HepG2 (cell line): ENCODE measurements at regions not wholly inside any gene's neighbourhood (a gene's known extent, or its start where the extent isn't known, plus 50 kb on each side); places are given as distances from the start of the nearest gene placed in this dataset.

Experiments used
- ATAC-seq: fragments of 200-7000 bp; cut with Tn5 transposase; 3 replicates; pipeline ENCODE4 v1.9.1; 2020; ENCODE audit warnings: mild to moderate bottlenecking, moderate library complexity
- BruUV-seq: library from RNA; stranded (reverse); fragments of 400-500 nt; replicated peaks from 2 replicates; lab custom pipeline; 2021; lab: Mats Ljungman, UMichigan
- CTCF ChIA-PET: fragments of 300-600 bp; formaldehyde crosslinking; extraction: SDS; loops from one replicate; lab custom pipeline; 2021; ENCODE audit warnings: low total read pairs, inconsistent platforms, low intra/inter-chr PET ratio; lab: Yijun Ruan, JAX
- POLR2A ChIA-PET: fragments of 350-600 bp; sonication (Branson Sonifier 250); formaldehyde crosslinking; loops from one replicate; lab custom pipeline; 2020; ENCODE audit warnings: antibody characterized with exemption, inconsistent platforms; lab: Yijun Ruan, JAX
- DNase-seq: peaks from one replicate; pipeline ENCODE4 v3.0.0-alpha.2; 2015; ENCODE audit warnings: low spot score
- FAIRE-seq: peaks from 3 replicates; lab custom pipeline; 2011; peaks lifted over from hg19 to GRCh38; lab: Jason Lieb, UNC
- H2AFZ ChIP-seq: one replicate; pipeline ENCODE4 v1.6.1; 2011; ENCODE audit warnings: low read length, inconsistent platforms
- H3K27ac ChIP-seq: fragments of 300-600 bp; 3 replicates; pipeline ENCODE4 v1.8.0; 2011; ENCODE audit warnings: mixed run types, mild to moderate bottlenecking, mixed read lengths, low read length, inconsistent platforms; ENCODE audit not compliant: insufficient read depth; ENCODE audit errors: extremely low read length
- H3K27me3 ChIP-seq, 2 experiments: fragments of 200-600 bp in 1 of 2; 2 replicates in 1 of 2; 3 replicates in 1 of 2; pipeline versions ENCODE4 v1.6.0 to v1.8.0; 2011; ENCODE audit warnings: low read length in 2 of 2, mild to moderate bottlenecking in 2 of 2, moderate library complexity in 2 of 2, inconsistent platforms in 1 of 2; ENCODE audit not compliant: insufficient read depth in 2 of 2, control insufficient read depth in 1 of 2
- H3K36me3 ChIP-seq, 2 experiments: fragments of 200-600 bp in 1 of 2; replicated peaks in 1 of 2; 2 replicates in 1 of 2; 3 replicates in 1 of 2; pipeline versions ENCODE4 v1.5.1 to v1.8.0; 2011; ENCODE audit warnings: low read length in 2 of 2, inconsistent platforms in 1 of 2; ENCODE audit not compliant: insufficient read depth in 2 of 2, control insufficient read depth in 1 of 2
- H3K4me1 ChIP-seq: 2 replicates; pipeline ENCODE4 v1.5.1; 2012; ENCODE audit warnings: low read length, inconsistent platforms; ENCODE audit not compliant: insufficient read depth
- H3K4me2 ChIP-seq: 2 replicates; pipeline ENCODE4 v1.6.0; 2011; ENCODE audit warnings: low read depth, low read length, inconsistent platforms
- H3K4me3 ChIP-seq, 3 experiments: fragments of 200-600 bp in 1 of 3; sonication (generic), shearing (Covaris generic) in 1 of 3; replicated peaks in 1 of 3; 2 replicates each; pipeline ENCODE4 v1.5.1; 2011 to 2016; ENCODE audit warnings: low read length in 3 of 3, inconsistent platforms in 2 of 3, low read depth in 2 of 3, mild to moderate bottlenecking in 2 of 3, control low read depth in 1 of 3, mixed read lengths in 1 of 3; ENCODE audit not compliant: insufficient read depth in 1 of 3
- H3K79me2 ChIP-seq: one replicate; pipeline ENCODE4 v1.6.1; 2011; ENCODE audit warnings: low read length, inconsistent platforms; ENCODE audit not compliant: insufficient read depth
- H3K9ac ChIP-seq: 2 replicates; pipeline ENCODE4 v1.6.0; 2011; ENCODE audit warnings: mild to moderate bottlenecking, low read depth, low read length, inconsistent platforms; ENCODE audit not compliant: insufficient read depth
- H3K9me3 ChIP-seq: 2 replicates; pipeline ENCODE4 v1.5.1; 2012; ENCODE audit warnings: mild to moderate bottlenecking, low read length
- H4K20me1 ChIP-seq: 2 replicates; pipeline ENCODE4 v1.6.0; 2011; ENCODE audit warnings: inconsistent platforms, mild to moderate bottlenecking, low read length, moderate library complexity; ENCODE audit not compliant: insufficient read depth
- AHR ChIP-seq: IDR thresholded peaks from 2 replicates; pipeline ENCODE4 v1.6.1; 2018; ENCODE audit warnings: missing genetic modification reagents, missing compliant biosample characterization
- BHLHE40 ChIP-seq: IDR thresholded peaks from 2 replicates; pipeline ENCODE4 v1.6.1; 2011; ENCODE audit warnings: low read length, improper control_type of control experiment
- CENPBD1 ChIP-seq: sonication (generic); formaldehyde crosslinking; IDR thresholded peaks from 2 replicates; pipeline ENCODE4 v1.8.0; 2022; ENCODE audit warnings: missing genetic modification reagents, low read depth, mild to moderate bottlenecking, borderline replicate concordance
- GATAD2A ChIP-seq: IDR thresholded peaks from 2 replicates; pipeline ENCODE4 v1.6.1; 2016
- HOMEZ ChIP-seq: IDR thresholded peaks from 2 replicates; pipeline ENCODE4 v1.6.1; 2016; ENCODE audit warnings: low read depth
- MAFK ChIP-seq, 2 experiments: IDR thresholded peaks in 1 of 2; conservative IDR thresholded peaks in 1 of 2; 2 replicates each; pipeline ENCODE4 v1.6.1; 2011; ENCODE audit warnings: improper control_type of control experiment in 2 of 2, low read length in 2 of 2
- MEIS2 ChIP-seq: sonication (generic); formaldehyde crosslinking; IDR thresholded peaks from 2 replicates; pipeline ENCODE4 v1.9.0; 2021; ENCODE audit warnings: mild to moderate bottlenecking, missing genetic modification reagents
- MZF1 ChIP-seq: sonication (generic); formaldehyde crosslinking; IDR thresholded peaks from 2 replicates; pipeline ENCODE4 v1.8.1; 2023; ENCODE audit warnings: mild to moderate bottlenecking, missing genetic modification reagents, borderline replicate concordance
- NR2F6 ChIP-seq, 2 experiments: IDR thresholded peaks; 2 replicates each; pipeline ENCODE4 v1.6.1; 2016; ENCODE audit warnings: antibody characterized with exemption in 1 of 2, mild to moderate bottlenecking in 1 of 2
- NR3C1 ChIP-seq: sonication (generic); formaldehyde crosslinking; IDR thresholded peaks from 2 replicates; pipeline ENCODE4 v1.4.0; 2020; ENCODE audit warnings: missing genetic modification reagents
- PCBP1 ChIP-seq: fragments of 200-400 bp; formaldehyde crosslinking; IDR thresholded peaks from 2 replicates; pipeline ENCODE4 v1.6.1; 2017; ENCODE audit warnings: mild to moderate bottlenecking, low read depth, low read length, borderline replicate concordance
- RBM22 ChIP-seq: fragments of 200-400 bp; formaldehyde crosslinking; optimal IDR thresholded peaks from 2 replicates; pipeline ENCODE3; 2017; ENCODE audit warnings: mild to moderate bottlenecking, low read length, moderate library complexity
- STAT5B ChIP-seq: sonication (generic); formaldehyde crosslinking; IDR thresholded peaks from 2 replicates; pipeline ENCODE4 v1.4.0; 2020; ENCODE audit warnings: missing genetic modification reagents
- TCF7 ChIP-seq: sonication (generic); IDR thresholded peaks from 2 replicates; pipeline ENCODE4 v1.6.1; 2016; ENCODE audit warnings: antibody characterized with exemption, low read depth
- TEAD3 ChIP-seq: optimal IDR thresholded peaks from 2 replicates; pipeline ENCODE3; 2016; ENCODE audit warnings: borderline replicate concordance
- TOE1 ChIP-seq: sonication (generic); formaldehyde crosslinking; IDR thresholded peaks from 2 replicates; pipeline ENCODE4 v1.4.0; 2020; ENCODE audit warnings: mild to moderate bottlenecking, missing genetic modification reagents
- TRIM24 ChIP-seq: sonication (generic); formaldehyde crosslinking; IDR thresholded peaks from 2 replicates; pipeline ENCODE4 v1.8.0; 2022; ENCODE audit warnings: mild to moderate bottlenecking, missing genetic modification reagents
- ZFP90 ChIP-seq: sonication (generic); formaldehyde crosslinking; IDR thresholded peaks from 2 replicates; pipeline ENCODE4 v1.8.0; 2022; ENCODE audit warnings: missing genetic modification reagents, mild to moderate bottlenecking, inconsistent platforms, borderline replicate concordance
- ZNF230 ChIP-seq: sonication (generic); formaldehyde crosslinking; IDR thresholded peaks from 2 replicates; pipeline ENCODE4 v1.4.0; 2020; ENCODE audit warnings: mild to moderate bottlenecking, missing genetic modification reagents
- ZNF724P ChIP-seq: sonication (generic); formaldehyde crosslinking; IDR thresholded peaks from 2 replicates; pipeline ENCODE4 v1.8.0; 2022; ENCODE audit warnings: missing genetic modification reagents, borderline replicate concordance
- ZNF749 ChIP-seq: sonication (generic); formaldehyde crosslinking; IDR thresholded peaks from 2 replicates; pipeline ENCODE4 v1.8.0; 2022; ENCODE audit warnings: mild to moderate bottlenecking, missing genetic modification reagents, moderate library complexity, borderline replicate concordance
- ZNF780A ChIP-seq: sonication (generic); formaldehyde crosslinking; IDR thresholded peaks from 2 replicates; pipeline ENCODE4 v1.8.0; 2022; ENCODE audit warnings: mild to moderate bottlenecking, missing genetic modification reagents, moderate library complexity
- ZNF790 ChIP-seq: sonication (generic); formaldehyde crosslinking; IDR thresholded peaks from 2 replicates; pipeline ENCODE4 v1.8.0; 2022; ENCODE audit warnings: missing genetic modification reagents, mild to moderate bottlenecking, borderline replicate concordance
- in situ Hi-C: cut with HindIII; loops from 2 replicates; pipeline ENCODE4 v1.10.0; 2017; ENCODE audit warnings: low pct_unique_long_range_greater_than_20kb; ENCODE audit not compliant: extremely low pct_ligation_motif_present
- intact Hi-C: fragments of 100-400 bp; cut with micrococcal nuclease; formaldehyde crosslinking; loops from one replicate; pipeline ENCODE4 v1.10.0; 2022; ENCODE audit not compliant: unreplicated experiment

GRCh38 chr5:89208392-89208791, 325.4 kb upstream of the MEF2C start (continued):
- TF ChIP-seq GATAD2A (CRISPR knock-in tag) (no peak), ZNF780A (CRISPR knock-in tag) (no peak), TRIM24 (CRISPR knock-in tag) (no peak), MZF1 (CRISPR knock-in tag) (no peak)

GRCh38 chr5:89204756-89205155, 321.8 kb upstream of the MEF2C start:
- ATAC-seq (no peak), DNase-seq (no peak), FAIRE-seq (no peak)
- Histone ChIP-seq H3K9ac (no peak overlapping the region), H2AFZ (no peak overlapping the region), H3K36me3 (no peaks in the 10 kb centered on the region), H3K9me3 (peaks cover 17% of the 10 kb centered on the region), H3K4me1 (no peaks in the 10 kb centered on the region), H3K79me2 (no peaks in the 10 kb centered on the region), H3K27me3 (no peaks in the 10 kb centered on the region), H4K20me1 (no peaks in the 10 kb centered on the region), H3K4me2 (no peak overlapping the region), H3K27ac (no peak overlapping the region), H3K4me3 (no peak overlapping the region)
- TF ChIP-seq ZNF749 (CRISPR knock-in tag) (no peak), TOE1 (CRISPR knock-in tag) (no peak), STAT5B (no peak), MEIS2 (CRISPR knock-in tag) (no peak), RBM22 (no peak), ZNF790 (CRISPR knock-in tag) (no peak), TCF7 (no peak), AHR (no peak), ZFP90 (CRISPR knock-in tag) (no peak), ZNF724P (CRISPR knock-in tag) (no peak), MAFK (conservative IDR thresholded peaks at IDR 0.05 in 1 of 2, IDR thresholded peaks at IDR 0.05 in 1 of 2; ENCODE audit: low read length in 2 of 2) (no peak), BHLHE40 (no peak), TEAD3 (CRISPR knock-in tag) (no peak), ZNF230 (CRISPR knock-in tag) (no peak), NR2F6 (IDR thresholded peaks at IDR 0.05) (no peak), NR2F6 (CRISPR knock-in tag; IDR thresholded peaks at IDR 0.05) (no peak), PCBP1 (no peak), CENPBD1 (CRISPR knock-in tag) (no peak), HOMEZ (CRISPR knock-in tag) (no peak), NR3C1 (CRISPR knock-in tag) (no peak)
- CTCF ChIA-PET, result no interaction called here
- intact Hi-C loops (no loop called here), in situ Hi-C loops (no loop called here)
- no TSS peak for BruUV-seq
- POLR2A ChIA-PET, result no interaction called here
